Left renal cortex interstitium (tissue), 4 donors: ENCODE measurements at regions not wholly inside any gene's neighbourhood (a gene's known extent, or its start where the extent isn't known, plus 50 kb on each side); places are given as distances from the start of the nearest gene placed in this dataset.
"Not testable (repeated sequence)": the region's sequence is repeated elsewhere in the genome, so short reads cannot be mapped to it uniquely, and the experiment has no call there.

Source experiments
- DNase-seq, 4 donors: peaks; one replicate each; pipeline ENCODE4 v3.0.0-alpha.2; 2013; ENCODE audit warnings: low read depth in 4 of 4, low spot score in 2 of 4, missing footprints in 1 of 4

DNA sequence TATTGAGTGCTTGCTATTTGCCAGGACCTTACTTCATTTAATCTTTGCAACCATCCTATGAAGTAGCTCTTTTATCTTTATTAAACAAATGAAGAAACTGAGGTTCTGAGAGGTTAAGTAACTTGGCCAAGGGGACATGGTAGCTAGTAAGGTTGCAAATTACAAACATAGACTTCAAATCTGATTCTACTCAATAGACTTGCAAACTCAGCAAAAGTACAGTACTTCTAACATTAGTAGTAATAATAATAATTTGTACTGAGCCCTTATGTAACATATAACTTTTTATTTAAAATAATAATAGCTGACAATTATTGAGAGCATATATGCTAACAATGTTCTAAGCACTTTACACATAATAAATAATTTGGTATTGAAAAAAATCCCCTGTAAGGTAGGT, 255.7 kb upstream of the ATP5MC3 start:
- no peak for DNase-seq

DNA sequence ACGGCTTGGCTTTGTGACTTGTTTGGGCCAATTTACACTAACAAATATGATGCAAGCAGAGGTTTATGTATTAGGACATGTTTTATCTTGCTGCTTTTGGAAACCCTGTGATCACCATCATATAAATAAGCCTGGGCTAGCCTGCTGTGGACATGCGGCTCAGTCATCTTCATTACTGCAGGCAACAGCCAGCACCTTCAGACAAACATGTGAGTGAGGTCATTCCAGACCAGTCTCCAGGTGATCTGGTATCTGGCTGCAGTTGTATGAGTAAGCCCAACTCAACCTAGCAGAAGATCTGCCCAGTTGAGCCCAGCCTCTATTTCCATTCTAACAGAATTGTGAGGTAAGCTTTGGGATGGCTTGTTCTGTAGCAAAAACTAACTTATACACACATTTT, 254.6 kb upstream of the ATP5MC3 start:
- no peak for DNase-seq

DNA sequence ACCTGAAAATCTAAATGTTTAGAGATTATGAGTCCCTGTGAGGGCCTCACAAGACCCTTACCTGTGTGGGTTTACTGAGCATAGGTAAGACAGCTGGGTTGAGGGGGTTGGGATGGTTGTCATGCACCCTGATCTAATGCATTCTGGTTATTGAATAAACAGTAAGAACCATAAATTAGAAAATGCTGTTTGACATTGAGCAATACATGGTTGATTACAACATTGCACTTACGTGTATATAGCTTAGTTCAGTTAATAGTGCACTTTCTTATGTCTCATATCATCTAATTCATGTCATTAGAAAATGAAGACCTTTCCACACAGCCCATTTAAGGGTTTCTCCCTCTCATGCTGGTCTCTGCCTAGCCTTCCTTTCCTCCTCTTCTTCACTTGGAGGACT, 253.5 kb upstream of the ATP5MC3 start:
- no peak for DNase-seq

DNA sequence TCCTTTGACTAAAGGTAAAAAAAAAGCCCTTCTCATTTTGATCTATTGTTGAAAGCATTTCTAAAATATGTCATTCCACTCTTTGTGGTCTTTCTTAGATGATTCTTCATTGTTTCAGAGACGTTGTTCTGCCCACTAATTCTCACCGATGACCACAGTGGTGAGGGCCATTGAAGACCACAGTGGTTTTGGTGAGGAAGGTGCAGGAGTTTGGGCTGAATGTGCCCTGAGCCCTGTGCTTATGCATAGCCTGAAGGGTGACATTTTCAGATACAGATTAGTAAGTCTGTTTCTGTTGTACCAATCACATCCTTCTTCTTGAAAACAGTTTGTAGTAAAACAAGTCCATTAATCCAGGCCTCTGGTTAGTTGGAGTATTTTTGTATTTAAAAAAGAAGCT, 251.3 kb upstream of the ATP5MC3 start:
- no peak for DNase-seq

DNA sequence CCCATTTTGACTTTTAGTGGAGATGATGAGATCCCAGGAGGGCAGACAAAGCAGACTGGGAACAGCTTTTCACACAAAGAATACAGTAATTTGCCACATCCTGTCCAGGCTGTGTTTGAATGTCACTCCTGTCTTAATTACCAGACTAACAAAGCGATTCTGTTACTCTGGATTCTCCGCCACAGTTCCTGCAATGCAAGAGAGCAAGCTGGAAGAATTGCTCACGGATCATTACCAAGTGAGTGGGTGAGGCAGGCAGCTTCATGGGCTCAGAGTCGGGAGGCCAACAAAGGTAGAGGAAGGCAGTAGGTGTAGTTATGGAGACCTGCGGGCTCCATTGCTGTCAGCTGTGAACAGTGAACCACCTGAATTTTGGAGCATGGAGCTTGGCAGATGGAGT, 250.5 kb upstream of the ATP5MC3 start:
- peak in 1 of 4 donors; percentile 39 for DNase-seq

DNA sequence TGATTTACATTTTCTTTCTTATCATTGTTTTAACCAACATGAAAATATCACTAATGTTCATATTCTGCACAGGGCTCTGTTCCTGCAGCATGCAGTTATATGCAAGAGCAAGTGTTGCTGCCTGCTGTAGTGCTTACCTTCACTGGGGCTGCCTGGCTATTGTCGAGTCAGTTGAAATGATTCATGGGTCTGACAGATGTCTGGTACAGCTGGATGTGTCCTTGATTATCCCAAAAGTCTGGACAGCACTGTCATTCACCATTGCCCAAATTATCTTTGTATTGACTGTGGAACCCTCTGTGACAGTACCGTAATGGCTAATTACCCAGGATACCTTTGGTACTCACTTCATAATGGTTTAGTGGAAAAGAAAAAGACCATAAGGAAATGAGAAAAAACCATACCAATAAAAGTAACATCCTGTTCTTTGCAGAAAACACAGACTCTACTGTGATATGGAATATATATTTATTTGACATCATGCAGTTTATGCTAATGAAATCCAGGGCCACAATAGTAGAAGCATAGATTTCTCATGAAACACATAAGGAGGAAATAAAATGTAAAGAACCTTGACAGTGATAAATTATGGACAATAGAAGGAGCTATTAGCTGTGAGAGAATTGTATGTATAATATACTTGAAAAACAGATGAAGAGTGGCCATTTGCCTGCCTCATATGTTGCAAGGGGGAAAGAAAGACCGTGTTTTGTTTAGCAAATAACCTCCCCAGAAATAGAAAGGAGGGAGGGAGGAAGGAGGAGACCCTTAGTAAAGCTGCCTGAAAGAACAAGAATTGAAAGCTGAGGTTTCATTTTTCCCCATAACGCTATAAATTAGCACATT, 249.8 kb upstream of the ATP5MC3 start:
- no peak for DNase-seq

DNA sequence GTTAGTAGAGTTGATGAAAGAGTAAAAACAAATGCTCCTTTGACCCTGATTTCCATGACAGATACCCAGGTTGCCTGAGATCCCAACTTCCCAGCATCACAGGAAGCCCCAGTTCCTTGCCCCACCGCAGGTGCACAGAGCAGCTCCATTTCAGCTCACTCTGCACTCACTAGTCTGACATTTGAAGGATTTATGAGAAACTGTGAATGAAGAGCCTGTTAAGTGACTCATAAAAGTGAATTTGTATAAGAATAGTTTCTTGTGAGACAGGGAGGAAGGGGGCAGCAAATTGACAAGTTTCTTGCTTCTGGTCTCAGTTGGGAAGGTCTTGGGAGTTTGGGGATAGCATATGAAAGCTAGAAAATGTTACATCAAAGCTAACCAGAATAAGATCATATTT, 248.7 kb upstream of the ATP5MC3 start:
- DNase-seq = no peak

DNA sequence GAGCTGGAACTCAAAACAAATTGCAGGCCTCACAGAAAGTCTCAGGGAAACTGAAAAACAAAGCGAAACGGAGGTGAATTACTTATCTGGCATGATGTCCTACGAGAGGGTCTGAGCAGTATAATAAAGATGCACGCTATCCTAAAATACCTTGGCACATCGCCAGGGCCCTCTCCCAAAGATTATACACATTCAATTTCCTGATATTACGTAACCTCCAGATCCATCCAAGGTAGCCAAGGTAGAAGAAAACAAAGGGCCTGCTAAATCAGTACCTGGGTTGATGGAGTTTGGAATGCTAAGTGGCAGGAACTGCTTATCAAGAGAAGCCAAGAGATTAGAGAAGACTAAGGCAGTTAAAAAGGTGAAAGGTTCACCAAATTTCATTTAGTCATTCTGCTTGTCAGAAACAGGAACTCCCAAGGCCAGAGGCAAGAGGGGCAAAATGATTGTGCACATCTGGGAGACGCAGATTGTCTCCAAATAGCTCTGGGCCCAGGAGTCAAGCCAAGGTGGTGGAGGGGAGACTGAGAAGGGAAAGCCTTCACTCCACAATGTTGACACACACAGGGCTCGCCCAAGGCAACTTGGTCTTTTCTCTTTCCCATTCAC, 236.8 kb upstream of the ATP5MC3 start:
- no peak for DNase-seq

DNA sequence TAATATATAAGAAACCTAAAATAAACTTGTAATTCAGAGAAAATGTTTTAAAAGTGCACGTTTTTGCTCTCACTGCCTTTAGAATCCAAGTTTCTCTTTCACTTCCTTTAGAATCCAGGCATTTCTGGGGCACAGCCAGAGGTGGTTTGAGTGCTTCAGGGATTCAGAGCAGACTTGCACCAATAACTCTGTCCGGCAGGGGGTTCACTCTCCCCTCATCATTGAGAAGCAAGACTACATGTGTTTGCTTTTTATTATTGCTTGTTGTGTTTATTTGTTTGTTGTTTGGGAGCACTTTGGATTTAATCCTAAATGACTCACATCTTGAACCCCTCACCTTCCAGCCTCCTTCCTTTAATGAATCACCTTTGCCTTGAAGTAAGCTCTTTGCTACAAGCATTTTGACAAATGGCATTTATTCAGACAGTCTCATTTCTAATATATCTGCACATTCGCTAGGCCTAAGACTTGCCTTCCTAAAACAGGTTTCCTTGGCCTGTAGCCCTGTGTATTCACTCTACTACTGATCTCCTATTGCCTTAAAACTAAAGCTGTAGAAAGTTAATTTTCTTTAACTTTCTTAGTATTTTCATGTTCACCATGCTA, 233.5 kb upstream of the ATP5MC3 start:
- DNase-seq = peak; percentile 32 to 61 (median 43)

DNA sequence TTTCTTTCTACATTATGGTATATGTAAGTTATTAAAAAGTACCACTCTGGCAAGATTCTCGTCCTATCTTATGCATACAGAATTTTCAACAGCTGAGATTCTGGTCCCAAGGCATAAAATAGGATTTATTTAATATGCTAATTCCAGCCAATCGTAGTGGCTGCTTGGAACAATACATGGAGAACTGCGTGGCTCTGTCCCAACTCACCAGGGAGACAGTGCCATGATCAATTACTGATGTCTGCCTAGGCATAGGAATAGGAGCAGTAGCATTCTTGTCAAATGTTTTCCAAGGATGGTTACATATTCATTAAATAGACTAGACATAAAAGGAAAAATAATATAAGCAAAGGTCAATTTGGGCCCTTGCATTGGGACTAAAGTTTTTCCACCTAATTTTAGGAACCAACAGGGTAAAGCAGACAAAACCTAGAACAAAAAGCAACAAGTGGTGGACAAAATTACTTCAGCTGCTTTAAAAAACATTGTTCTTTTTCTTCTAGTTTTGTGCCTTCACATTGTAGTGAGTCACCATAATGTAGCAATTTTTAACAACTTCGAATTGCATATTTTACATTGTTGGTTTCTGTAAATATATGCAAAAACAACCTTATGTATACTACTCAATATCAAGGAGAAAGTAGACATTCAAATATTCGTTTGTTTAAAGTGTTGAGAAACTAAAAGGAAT, 232.8 kb upstream of the ATP5MC3 start:
- no peak for DNase-seq

DNA sequence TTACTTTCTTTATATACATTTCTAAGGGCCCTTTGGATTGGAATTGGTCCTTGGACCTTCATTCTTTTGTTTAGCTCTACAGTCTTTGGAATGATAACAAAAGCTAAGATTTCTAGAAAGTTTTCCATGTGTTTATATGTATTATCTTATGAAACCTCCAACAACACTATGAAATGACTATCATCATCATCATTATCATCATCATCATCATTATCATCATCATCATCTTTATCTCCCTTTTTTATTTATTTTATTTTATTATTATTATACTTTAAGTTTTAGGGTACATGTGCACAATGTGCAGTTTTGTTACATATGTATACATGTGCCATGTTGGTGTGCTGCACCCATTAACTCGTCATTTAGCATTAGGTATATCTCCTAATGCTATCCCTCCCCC, 229.4 kb upstream of the ATP5MC3 start:
- not testable (repeated sequence) for DNase-seq

DNA sequence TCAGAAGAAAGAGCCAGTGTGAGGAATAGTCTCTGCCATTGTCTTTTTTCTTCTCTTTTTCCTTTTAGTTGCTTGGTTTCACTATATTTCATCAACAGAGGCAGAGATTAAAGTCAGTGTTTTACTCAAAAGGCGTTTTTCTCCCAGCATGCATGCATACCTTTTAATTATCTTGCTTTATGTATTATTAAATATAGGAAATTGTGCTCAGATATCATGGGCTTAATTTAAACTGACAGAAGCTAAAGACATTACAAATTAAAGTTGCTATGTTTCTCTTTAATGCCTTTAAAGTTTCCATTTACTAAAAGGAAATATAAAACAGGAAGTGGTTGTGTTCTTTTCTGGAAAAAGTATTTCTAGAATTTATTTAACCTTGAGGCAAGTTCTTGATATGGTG, 223.3 kb upstream of the ATP5MC3 start:
- no peak for DNase-seq

DNA sequence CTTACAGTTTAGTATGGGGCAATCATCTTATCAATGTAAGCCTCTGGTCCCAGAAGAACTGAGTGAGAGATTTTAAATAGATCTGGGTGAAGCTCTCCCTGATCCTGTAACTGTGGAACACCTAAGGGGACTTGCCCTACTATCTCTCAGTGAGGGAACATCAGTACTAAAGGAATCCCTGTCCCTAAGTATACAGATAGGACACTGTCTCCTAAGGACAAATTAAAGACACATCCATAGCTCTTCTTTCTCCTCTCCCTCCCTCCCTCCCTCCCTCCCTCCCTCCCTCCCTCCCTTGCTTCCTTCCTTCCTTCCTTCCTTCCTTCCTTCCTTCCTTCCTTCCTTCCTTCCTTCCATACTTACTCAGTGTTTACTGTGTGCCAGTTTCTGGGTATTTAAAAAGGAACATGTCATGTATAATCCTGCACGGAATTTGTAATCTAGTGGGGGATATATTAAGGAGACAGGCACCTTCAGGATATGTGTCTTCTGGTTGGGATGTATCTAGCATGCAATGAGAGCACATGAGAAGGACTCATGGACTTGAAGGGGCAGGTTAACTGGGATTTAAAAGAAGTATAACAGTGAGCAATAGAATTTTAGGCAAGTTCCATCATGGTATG, 222.2 kb upstream of the ATP5MC3 start:
- no peak for DNase-seq

DNA sequence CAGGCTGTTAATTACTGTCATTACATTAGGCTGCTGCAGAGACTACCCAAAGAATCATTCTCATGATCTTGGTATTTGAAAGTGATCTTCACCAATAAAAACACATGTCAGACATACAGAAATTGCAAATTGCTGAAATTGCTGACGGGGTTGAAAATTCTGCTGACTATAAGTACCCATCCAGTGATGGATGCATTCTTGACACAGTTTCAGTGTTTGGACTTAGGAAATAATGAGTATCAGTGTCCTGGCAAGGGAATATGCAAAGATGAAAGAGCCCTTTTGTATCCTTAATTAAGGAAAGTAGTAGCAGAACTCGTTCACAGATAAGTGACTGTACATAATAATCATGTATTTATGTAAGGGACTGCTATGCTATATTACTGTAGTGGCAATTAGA, 221.1 kb upstream of the ATP5MC3 start:
- no peak for DNase-seq

DNA sequence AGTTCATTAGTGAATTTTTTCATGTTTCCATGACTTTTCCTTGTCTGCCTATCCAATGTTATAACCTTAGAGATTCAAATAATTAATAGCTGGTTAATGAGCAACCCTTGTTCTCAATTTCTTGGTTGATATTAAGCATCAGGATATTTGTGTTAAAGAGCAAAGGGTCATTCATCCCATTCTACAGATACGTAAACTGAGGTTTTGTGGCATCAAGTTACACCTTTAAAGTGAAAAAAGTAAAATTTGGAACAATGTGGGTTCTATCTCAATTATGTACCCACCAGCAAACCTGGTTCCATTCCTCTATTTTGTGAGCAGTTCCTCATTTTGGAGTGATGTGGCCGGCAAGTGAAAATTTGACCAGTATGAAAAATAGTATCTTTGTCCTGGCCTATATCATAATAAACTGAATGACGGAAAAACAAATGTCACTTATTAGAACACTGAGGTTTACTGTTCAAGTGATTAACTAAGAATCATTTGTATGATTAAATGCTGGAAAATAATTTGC, 220.5 kb upstream of the ATP5MC3 start:
- DNase-seq = no peak

DNA sequence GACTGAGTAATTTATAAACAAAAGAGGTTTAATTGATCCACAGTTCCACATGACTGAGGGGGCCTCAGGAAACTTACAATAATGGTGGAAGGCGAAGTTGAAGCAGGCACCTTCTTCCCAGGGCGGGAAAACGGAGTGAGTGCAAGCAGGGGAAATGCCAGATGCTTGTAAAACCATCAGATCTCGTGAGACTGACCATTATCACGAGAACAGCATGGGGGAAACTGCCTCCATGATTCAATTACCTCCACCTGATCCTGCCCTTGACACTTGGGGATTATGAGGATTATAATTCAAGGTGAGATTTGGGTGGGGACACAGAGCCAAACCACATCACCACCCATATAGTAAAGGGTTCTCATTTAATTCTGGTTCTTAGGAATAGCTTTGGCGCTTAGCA, 219.5 kb upstream of the ATP5MC3 start:
- no peak for DNase-seq

DNA sequence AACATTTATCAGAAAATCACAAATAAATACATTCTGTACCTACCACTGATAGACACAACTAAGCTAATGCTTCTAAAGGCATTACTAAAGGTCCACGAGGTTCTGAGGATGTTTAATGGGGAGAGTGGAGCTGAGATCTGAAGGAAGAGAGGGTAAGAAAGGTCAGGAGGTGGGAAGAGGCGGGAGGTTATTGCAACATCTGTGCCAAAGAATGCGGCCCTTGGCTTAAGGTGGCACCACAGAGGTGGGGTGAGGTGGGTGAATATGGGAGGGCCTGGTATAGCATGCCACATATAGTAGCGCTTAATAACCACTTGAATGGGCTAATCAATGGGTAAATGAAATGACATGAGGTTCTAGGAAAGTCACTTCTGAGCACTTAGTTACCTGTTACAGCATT, 217.8 kb upstream of the ATP5MC3 start:
- no peak for DNase-seq

DNA sequence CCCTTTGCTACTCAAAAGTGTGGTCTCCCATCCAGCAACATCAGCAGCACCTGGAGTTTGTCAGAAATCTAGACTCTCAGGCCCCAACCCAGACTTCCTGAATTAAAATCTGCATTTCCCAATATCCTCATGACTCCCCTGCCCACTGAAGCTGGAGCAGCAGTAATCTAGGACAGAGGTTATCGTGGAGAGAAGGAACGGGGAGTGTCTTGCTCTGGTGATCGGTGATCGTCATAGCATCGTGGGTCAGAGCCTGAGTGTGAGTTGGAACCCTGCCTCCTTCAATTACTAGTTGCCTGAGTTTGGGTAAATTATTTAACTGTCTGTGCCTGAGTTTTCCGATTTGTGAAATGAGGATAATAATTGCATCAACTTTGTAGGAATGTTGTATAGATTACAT, 217.3 kb upstream of the ATP5MC3 start:
- no peak for DNase-seq

DNA sequence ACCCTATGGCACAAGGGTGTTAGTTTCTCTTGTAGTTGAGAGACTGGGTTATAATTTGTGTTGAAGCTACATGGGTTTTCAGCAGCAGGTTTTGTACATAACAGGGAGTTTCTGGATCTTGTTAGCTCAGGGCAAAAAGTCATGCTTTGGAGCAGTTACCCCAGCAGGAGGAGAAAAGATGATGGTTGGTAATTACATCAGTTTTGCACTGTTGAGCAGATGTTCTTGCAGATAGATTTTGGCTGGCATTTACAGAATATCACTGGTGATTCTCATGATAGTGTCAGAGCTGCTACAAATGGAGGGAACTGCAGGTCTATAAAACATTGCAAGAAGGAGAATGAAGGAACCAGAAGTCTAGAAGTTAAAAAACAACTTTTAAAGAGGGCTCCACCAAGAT, 215.2 kb upstream of the ATP5MC3 start:
- no peak for DNase-seq

DNA sequence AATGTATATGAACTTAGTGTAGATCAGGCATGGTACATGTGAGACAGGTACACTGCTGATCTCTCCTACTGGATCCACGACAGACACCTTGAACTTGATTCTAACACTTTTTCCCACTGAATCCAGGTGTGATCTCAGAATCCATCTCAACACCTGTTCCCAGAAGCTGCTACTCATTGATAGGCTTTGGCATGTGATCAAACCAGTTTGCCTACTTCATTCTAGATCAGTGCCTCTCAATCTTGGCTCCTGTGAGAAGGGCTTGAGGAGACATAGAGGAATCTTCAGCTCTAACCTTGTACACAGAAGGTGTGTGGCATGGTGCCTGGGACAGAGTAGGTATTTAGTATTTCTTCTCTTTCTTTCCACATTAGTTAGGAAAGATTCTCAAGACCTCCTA, 212.3 kb upstream of the ATP5MC3 start:
- DNase-seq = no peak

DNA sequence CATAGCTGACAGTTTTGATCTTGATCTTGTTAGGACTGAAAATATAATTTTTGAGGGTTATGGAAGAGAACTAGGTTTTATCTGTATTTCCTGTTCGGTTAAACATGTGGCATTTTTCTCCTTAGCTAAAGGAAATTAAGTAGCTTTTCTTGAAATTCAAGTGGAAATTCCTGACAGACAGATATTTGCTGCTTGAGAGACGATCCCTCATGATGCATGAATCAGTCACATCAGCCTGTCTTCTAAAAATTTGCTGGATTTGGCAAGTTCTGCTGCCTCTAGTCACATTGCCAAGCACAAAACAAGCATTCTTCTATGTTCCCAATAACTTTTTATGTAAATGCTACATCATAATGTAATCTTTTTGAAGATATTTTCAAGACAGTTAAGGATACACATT, 201.8 kb upstream of the ATP5MC3 start:
- DNase-seq = no peak
